Superior temporal gyrus (tissue), 1 donor: ENCODE measurements at regions not wholly inside any gene's neighbourhood (a gene's known extent, or its start where the extent isn't known, plus 50 kb on each side); places are given as distances from the start of the nearest gene placed in this dataset.
"Not testable (repeated sequence)": the region's sequence is repeated elsewhere in the genome, so short reads cannot be mapped to it uniquely, and the experiment has no call there.

ENCODE experiments used
- DNase-seq: peaks from one replicate; pipeline ENCODE4 v3.0.0-alpha.2; 2016; ENCODE audit errors: extremely low spot score

DNA sequence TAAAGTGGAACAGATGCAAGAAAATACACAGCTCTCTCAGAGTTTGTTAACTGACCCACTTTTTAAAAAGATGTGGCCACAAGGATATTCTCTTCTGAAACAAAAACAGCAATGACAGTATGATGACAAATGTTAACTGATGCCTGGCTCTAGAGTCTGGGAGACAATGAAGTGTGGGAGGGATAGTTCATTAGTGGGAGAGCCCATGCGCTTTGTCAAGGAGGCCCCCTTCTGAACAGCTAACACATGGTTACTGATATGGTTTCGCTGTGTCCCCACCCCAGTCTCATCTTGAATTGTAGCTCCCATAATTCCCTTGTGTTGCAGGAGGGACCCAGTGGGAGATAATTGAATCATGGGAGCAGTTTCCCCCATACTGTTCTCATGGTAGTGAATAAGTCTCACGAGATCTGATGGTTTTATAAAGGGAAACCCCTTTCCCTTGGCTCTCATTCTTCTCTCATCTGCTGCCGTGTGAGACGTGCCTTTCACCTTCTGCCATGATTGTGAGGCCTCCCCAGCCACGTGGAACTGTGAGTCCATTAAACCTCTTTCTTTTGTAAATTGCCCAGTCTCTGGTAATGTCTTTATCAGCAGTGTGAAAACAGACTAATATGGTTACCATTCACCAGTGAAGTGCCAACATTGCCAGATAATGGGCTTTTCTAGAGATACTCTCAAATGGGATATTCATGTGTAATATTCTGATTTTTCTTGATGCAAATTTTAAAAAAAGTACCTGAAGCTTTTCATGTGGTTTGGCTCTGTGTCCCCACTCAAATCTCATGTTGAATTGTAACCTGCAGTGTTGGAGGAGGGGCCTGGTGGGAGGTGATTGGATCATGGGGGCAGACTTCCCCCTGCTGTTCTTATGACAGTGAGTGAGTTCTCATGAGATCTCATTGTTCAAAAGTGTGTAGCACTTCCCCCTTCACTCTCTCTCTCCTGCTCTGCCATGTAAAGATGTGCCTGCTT lies 435.8 kb downstream of the SHISA9 start:
- DNase-seq, result not testable (repeated sequence)

DNA sequence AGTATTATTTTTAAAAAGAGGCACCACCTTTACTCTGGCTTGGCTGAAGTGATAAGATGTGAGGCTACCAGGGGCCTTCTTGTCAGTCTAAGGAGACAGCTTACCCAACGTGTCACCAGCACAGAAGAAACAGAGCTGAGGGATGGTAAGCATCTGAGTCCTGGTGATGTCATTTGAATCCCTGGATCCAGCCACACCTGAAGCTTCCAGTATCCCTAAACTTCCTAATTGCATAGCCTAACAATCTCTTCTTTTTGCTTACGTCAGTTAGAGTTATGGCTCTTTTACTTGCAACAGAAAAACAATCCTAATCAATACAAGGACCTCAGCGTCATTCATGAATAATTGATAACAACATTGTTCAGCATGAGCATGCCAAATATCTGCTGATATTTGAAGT lies 436.6 kb downstream of the SHISA9 start:
- no peak for DNase-seq

DNA sequence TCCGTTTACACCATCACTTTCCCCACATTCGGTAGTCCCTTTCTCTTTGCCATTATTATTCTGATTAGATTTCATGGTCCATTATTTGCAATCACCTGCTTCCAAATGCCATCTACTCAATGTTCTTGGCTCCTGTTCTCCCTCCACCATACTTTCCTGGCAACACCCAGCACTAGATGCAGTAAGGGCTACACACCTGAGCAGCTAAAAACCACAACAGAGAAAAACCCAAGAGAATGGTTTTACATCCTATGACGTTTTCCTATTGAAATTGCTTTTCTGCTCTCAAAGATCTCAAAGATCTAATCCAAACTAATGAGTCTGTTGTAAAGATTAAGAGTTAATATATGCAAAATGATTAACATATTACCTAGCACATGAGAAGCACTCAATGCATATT lies 441.3 kb downstream of the SHISA9 start:
- DNase-seq, result no peak

DNA sequence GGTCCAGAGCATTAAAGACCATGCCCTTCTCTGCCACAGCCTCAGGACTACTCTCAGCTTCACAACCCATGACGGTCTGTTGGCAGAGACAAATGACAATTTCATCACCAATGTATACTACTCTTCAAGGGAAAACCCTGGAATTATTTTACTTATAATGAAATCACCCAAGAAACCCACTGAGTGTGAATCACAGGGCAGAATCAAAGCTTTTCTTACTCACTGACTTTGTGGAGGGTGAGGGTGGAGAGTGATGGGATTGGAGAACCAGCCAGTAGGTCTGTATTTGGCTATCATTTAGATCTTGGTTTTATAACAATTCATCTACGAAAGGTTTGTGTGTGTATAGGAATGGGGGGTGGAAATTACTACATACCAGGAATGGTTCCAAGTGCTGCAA lies 442.6 kb downstream of the SHISA9 start:
- no peak for DNase-seq

DNA sequence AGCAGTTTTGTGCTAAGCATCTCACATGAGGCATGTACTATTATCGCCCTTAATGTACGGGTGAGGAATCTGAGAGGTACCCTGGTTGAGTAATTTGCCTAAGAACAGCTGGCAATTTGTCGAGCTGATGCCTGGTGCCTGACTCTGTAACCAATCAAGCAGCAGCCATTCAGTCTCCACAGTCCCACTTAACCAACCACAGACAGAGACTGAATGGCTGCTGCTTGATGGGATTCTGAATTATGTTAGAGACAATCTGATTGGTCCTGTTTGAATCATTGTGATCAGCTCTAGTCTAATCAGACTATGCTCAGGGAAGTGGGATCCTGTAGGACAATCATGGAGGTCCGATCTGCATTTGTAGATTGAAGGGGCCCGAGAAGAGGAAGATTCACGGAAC lies 447.0 kb downstream of the SHISA9 start:
- no peak for DNase-seq

DNA sequence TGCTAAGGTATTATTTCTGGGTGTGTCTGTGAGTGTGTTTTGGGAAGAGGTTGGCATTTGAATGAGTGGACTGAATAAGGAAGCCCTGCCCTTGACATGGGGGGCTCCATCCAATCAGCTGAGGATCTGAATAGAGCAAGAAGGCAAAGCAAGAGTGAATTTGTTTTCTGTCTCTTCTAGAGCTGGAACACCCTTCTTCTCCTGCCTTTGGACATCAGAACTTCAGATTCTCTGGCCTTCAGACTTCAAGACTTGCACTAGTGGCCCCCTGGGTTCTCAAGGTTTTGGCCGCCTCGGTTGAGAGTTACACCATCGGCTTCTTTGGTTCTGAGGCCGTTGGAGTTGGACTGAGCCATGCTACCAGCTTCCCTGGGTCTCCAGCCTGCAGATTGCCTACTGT lies 448.6 kb downstream of the SHISA9 start:
- no peak for DNase-seq

DNA sequence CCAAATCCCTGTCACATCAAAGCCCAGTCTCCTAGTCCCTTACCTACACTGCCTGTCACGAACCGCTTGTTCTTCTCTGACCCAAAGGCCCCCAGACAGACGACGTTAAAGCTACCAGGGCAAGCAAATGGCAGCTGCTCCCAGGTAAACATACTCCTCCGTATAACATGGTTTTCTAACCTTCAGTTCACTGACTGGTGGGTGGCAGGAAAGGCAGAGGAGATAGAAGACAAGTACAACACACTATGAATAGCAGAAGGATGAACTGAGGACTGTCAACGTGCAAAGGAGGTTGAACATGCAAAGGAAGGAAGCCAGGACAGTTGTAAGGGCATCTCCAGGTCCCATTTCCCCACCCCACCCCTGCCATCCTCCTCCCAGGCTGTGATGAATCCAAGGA lies 449.8 kb downstream of the SHISA9 start:
- DNase-seq, result no peak

DNA sequence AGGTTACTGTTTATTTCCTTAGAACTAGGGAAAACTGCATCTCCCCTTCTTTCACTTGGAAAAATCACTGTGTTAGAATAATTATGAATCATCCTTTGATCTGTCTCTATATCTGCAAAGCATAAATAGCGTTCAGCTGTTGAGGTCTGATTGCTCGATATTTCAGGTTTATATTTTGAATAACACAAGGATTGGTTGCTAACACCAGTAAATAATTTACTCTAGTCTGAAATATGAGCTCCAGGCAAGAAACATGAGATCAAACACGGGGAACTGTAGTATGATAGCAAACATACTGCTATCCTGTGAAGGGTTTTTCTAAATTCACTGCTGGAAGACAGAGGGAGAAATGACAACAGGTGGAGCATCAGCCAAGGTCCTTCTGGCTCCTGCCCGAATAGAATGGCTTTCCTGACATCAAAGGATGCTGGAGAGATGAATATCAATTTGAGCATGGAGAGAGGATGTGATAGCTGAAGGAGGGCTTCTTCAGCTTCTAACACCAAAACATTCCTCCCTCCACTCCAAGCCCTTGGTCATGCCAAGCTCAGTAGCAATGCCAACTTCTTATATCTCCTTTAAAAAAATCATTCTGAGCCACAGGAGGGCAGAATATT lies 450.3 kb downstream of the SHISA9 start:
- DNase-seq, result no peak

DNA sequence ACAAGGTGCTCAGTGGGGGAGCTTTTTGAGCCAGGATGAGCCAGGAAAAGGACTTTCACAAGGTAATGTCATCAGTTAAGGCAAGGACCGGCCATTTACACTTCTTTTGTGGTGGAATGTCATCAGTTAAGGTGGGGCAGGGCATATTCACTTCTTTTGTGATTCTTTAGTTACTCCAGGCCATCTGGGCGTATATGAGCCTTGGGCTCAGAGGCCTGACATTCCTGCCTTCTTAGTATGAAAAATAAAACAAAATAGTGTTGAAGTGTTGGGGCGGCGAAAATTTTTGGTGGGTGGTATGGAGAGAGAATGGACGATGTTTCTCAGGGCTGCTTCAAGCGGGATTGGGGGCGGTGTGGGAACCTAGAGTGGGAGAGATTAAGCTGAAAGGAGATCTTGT lies 451.4 kb downstream of the SHISA9 start:
- DNase-seq, result not testable (repeated sequence)

DNA sequence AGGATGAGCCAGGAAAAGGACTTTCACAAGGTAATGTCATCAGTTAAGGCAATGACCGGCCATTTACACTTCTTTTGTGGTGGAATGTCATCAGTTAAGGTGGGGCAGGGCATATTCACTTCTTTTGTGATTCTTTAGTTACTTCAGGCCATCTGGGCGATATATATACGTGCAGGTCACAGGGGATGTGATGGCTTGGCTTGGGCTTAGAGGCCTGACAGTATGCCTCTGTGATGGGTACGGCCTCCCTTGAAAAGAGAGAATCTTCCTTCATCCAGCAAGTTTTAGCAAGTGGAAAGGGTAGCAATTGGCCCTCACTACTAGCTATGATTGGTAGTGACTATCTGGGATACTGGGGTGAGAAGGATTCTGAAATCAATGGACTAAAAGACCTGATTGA lies 456.4 kb downstream of the SHISA9 start:
- DNase-seq, result not testable (repeated sequence)

DNA sequence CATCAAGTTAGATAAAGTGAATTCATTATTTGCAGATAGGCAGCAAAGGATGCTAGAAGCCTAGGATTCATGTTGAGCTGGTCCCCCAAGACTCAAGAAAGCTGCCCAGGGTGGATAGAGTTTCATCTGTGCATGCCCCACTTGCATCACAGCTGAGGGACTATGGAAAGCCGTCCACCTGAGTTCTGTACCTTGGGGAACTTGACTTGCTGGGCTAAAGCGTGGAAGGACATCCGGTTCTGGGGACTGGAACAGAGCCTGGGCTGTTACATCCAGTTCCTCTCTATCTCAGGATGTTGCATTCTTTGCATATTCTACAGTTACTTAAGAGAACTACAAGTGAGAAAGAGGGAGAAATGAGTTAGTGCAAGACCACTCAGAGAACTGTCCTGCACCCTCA lies 458.4 kb downstream of the SHISA9 start:
- no peak for DNase-seq

DNA sequence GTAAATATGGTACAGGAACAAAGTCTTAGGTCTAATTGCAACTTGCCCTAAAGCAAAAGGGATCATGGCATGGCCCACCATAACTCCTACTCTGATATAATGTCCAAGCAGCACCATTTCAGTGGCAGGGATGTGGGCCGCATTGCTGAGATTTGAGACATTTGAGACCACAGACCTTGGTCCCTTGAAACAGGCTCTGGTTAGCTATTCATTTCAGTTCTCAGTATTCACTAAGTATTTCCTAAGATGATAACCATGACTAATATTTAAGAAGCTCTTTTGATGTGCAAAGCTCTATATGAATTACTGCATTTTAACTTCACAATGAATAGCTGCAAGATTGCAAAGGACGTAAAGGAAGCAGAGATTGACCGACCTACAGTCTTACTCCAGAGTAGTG lies 471.0 kb downstream of the SHISA9 start:
- DNase-seq, result no peak

DNA sequence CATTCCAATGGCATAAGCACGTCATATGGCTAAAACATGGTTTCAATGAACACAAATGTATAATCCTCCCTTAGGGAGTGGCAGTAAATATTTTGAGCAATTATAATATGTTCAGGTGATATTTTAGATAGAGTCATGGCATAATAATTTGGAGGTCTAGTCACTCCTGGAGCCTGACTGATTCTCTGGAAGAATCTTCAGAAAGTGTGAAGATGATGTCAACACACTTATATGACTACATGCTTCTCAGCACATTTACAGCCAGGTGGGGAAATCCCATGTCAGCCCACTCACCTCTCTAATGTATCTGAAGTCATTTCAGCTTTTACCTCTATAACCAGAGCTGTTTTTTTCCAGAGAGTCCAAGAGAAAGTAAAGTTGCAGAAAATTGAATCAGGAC lies 474.8 kb downstream of the SHISA9 start:
- DNase-seq, result no peak

DNA sequence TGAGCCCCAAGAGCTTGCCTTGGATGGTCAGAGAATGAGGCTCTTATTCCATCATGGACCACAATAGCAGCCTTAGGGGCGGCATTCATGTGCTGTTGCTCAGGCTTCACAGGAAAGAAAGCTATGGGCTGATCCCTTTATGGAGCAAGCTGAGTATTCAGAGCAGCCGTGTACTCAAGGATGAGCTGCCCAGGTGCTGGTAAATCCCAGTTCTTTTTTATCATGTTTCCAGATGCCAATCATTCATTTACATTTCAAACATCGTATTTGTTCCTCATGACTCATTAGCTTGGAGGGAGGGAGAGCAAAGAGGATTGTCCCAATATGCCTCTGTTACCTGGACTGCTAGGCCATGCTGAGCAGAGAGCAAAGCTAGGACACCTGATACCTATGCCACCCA lies 475.7 kb downstream of the SHISA9 start:
- no peak for DNase-seq

DNA sequence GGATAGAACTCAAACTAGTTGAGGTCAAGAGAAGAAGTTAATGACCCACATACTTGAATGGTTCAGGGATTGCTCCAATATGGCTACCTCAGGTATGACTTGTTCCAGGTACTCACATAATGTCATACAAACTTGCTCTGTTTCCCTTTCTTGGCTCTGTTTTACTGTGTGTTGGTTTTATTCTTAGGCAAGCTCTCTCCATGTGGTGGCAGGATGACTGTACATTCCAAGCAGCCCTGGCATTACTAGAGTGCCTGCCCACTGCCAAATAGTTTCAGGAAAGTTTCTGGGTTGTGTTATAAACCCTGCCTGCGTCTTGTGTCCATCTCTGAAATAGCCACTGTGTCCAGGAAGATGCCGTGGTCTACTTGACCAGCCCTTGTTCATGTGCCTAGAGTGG lies 476.8 kb downstream of the SHISA9 start:
- DNase-seq, result no peak

DNA sequence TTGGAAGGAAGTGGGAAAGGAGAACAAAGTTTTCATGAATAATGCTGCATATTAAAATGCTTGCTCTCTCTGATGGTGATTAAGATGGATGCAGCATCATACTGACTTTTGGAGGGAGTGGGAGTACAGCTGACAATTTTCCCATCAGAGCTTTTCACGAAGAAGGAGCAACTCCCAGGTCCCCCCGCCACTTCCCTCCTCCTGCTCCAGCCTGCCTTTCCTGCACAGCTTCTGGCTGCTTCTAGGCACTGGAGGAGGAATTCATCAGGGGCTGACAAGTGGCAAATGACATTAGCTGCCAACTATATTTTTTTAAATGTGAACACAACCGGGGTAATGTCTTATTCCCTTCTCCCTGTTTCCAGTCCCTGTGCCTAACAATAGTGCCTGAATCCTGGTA lies 477.9 kb downstream of the SHISA9 start:
- DNase-seq, result no peak

DNA sequence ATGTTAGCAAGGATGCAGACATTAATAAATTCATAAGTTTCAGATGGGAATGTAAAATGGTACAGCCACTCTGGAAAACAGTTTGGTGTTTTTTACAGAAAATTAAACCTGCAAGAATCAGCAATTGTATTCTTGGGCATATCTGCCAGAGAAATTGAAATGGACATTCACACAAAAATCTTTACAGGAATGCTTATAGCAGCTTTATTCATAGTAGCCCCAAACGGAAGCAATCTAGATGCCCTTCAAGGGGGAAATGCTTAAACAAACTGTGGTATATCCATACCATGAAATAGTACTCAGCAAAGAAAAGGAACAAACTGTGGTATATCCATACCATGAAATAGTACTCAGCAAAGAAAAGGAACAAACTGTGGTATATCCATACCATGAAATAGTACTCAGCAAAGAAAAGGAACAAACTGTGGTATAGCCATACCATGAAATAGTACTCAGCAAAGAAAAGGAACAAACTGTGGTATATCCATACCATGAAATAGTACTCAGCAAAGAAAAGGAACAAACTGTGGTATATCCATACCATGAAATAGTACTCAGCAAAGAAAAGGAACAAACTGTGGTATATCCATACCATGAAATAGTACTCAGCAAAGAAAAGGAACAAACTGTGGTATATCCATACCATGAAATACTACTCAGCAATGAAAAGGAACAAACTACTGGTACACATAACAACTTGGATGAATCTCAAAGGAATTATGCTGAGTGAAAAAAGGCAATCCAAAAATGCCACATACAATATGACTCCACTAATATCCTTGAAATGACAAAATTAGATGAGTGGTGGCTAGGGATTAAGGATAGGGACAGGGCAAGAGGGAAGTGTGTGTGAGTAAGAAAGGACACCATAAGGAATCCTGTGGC lies 484.0 kb downstream of the SHISA9 start:
- not testable (repeated sequence) for DNase-seq

DNA sequence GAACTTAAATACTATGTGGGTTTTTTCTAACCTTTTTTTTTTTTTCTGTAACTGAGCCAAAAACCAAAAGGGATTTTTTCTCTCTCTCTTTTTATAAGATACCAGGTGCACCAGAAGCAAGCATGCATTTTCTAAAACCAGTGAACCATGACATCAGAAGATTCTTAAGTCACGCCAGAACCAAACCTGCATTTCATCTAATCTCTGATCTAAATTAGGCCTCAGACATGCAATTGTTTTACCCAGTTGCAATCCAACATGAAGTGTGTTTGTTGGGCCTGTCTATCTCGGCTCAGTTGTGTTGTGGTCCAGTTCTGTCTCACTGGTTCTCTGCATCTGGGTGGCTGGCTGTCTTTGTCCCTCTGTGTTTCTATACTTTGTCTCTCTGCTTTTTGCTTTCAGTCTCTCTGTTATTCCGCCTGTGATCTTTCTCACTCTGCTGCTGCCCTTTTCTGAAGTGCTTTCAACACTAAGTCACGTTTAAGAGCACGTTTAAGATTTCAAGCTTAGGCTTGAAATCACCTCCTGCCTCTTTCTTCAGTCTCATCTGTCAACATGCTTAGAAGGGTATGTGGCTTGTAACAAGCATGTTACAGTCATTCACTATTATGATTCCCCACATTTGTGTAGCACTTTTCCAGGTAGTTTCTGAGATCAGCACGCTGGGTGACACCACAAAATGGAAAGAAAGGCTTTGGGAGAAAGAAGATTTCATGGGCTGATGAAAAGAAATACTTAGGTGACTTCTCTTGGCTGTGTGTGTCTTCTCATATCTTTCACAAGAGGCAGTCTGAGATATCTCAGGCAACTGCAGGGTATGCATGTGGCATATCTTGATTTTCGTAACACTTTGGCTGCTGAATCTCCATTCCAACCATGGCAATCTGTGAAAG lies 488.9 kb downstream of the SHISA9 start:
- no peak for DNase-seq

DNA sequence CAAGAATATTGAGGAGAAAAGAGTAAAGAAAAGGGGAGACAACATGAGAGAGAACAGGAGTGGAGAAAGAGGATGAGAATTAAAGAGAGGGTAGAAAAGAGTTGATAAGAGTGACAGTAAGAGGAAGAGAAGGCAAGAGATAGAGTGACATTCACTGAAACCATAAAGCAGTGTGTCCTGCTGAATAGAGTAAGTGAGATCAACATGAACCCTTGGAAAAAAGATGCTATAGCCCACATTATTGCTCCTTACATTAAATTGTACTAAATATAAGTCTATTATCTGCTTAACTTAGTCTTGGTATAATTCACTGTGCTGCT lies 489.5 kb downstream of the SHISA9 start:
- DNase-seq, result no peak

DNA sequence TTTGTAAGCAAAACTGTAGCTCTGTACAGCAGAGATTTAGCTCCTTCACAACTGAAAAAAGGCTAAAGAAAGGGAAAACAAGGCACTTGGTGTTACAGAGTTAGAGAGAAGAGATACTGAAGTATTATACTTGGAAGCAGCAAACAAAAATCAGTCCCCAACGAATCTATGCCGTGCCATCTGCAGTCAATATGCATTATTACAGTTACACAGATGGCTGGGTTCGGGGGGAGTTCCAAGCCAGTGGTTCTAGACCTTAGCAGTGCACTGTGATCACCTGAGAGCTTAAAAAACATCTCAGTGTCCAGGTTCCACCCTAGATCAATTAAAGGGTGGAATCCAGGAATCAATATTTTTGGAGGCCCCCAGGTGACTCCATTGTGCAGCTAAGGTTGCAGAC lies 489.9 kb downstream of the SHISA9 start:
- no peak for DNase-seq

DNA sequence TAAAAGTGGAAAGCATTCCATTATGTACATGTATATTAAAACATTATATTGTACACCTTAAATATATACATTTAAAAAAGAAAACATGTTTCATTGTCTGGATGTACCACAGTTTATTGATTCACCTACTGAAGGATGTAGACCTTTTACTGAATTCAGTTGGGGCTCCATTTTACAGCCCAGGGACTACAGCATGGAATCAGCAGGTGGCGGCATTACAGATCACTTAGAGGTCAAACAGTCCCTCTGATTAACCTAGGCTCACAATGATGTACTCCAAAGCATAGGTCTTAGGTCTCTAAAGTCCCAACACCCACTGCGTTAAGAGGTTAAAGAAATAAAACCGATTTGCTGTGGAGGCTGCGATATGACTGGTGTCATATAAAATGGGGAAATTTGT lies 490.9 kb downstream of the SHISA9 start:
- DNase-seq, result no peak
